HepG2 (cell line): ENCODE measurements at regions not wholly inside any gene's neighbourhood (a gene's known extent, or its start where the extent isn't known, plus 50 kb on each side); places are given as distances from the start of the nearest gene placed in this dataset.

ENCODE experiments used
- ATAC-seq: fragments of 200-7000 bp; cut with Tn5 transposase; 3 replicates; pipeline ENCODE4 v1.9.1; 2020; ENCODE audit warnings: mild to moderate bottlenecking, moderate library complexity
- BruUV-seq: library from RNA; stranded (reverse); fragments of 400-500 nt; replicated peaks from 2 replicates; lab custom pipeline; 2021; lab: Mats Ljungman, UMichigan
- CTCF ChIA-PET: fragments of 300-600 bp; formaldehyde crosslinking; extraction: SDS; loops from one replicate; lab custom pipeline; 2021; ENCODE audit warnings: low total read pairs, inconsistent platforms, low intra/inter-chr PET ratio; lab: Yijun Ruan, JAX
- POLR2A ChIA-PET: fragments of 350-600 bp; sonication (Branson Sonifier 250); formaldehyde crosslinking; loops from one replicate; lab custom pipeline; 2020; ENCODE audit warnings: antibody characterized with exemption, inconsistent platforms; lab: Yijun Ruan, JAX
- DNase-seq: peaks from one replicate; pipeline ENCODE4 v3.0.0-alpha.2; 2015; ENCODE audit warnings: low spot score
- FAIRE-seq: peaks from 3 replicates; lab custom pipeline; 2011; peaks lifted over from hg19 to GRCh38; lab: Jason Lieb, UNC
- H2AFZ ChIP-seq: one replicate; pipeline ENCODE4 v1.6.1; 2011; ENCODE audit warnings: low read length, inconsistent platforms
- H3K27ac ChIP-seq: fragments of 300-600 bp; 3 replicates; pipeline ENCODE4 v1.8.0; 2011; ENCODE audit warnings: mixed run types, mild to moderate bottlenecking, mixed read lengths, low read length, inconsistent platforms; ENCODE audit not compliant: insufficient read depth; ENCODE audit errors: extremely low read length
- H3K27me3 ChIP-seq, 2 experiments: fragments of 200-600 bp in 1 of 2; 2 replicates in 1 of 2; 3 replicates in 1 of 2; pipeline versions ENCODE4 v1.6.0 to v1.8.0; 2011; ENCODE audit warnings: low read length in 2 of 2, mild to moderate bottlenecking in 2 of 2, moderate library complexity in 2 of 2, inconsistent platforms in 1 of 2; ENCODE audit not compliant: insufficient read depth in 2 of 2, control insufficient read depth in 1 of 2
- H3K36me3 ChIP-seq, 2 experiments: fragments of 200-600 bp in 1 of 2; replicated peaks in 1 of 2; 2 replicates in 1 of 2; 3 replicates in 1 of 2; pipeline versions ENCODE4 v1.5.1 to v1.8.0; 2011; ENCODE audit warnings: low read length in 2 of 2, inconsistent platforms in 1 of 2; ENCODE audit not compliant: insufficient read depth in 2 of 2, control insufficient read depth in 1 of 2
- H3K4me1 ChIP-seq: 2 replicates; pipeline ENCODE4 v1.5.1; 2012; ENCODE audit warnings: low read length, inconsistent platforms; ENCODE audit not compliant: insufficient read depth
- H3K4me2 ChIP-seq: 2 replicates; pipeline ENCODE4 v1.6.0; 2011; ENCODE audit warnings: low read depth, low read length, inconsistent platforms
- H3K4me3 ChIP-seq, 3 experiments: fragments of 200-600 bp in 1 of 3; sonication (generic), shearing (Covaris generic) in 1 of 3; replicated peaks in 1 of 3; 2 replicates each; pipeline ENCODE4 v1.5.1; 2011 to 2016; ENCODE audit warnings: low read length in 3 of 3, inconsistent platforms in 2 of 3, low read depth in 2 of 3, mild to moderate bottlenecking in 2 of 3, control low read depth in 1 of 3, mixed read lengths in 1 of 3; ENCODE audit not compliant: insufficient read depth in 1 of 3
- H3K79me2 ChIP-seq: one replicate; pipeline ENCODE4 v1.6.1; 2011; ENCODE audit warnings: low read length, inconsistent platforms; ENCODE audit not compliant: insufficient read depth
- H3K9ac ChIP-seq: 2 replicates; pipeline ENCODE4 v1.6.0; 2011; ENCODE audit warnings: mild to moderate bottlenecking, low read depth, low read length, inconsistent platforms; ENCODE audit not compliant: insufficient read depth
- H3K9me3 ChIP-seq: 2 replicates; pipeline ENCODE4 v1.5.1; 2012; ENCODE audit warnings: mild to moderate bottlenecking, low read length
- H4K20me1 ChIP-seq: 2 replicates; pipeline ENCODE4 v1.6.0; 2011; ENCODE audit warnings: inconsistent platforms, mild to moderate bottlenecking, low read length, moderate library complexity; ENCODE audit not compliant: insufficient read depth
- ATF7-NPFF ChIP-seq: sonication (generic); formaldehyde crosslinking; IDR thresholded peaks from 2 replicates; pipeline ENCODE4 v1.8.1; 2023; ENCODE audit warnings: mild to moderate bottlenecking, low read depth, missing genetic modification reagents, moderate library complexity
- CCDC6 ChIP-seq: sonication (generic); formaldehyde crosslinking; IDR thresholded peaks from 2 replicates; pipeline ENCODE4 v1.8.1; 2022; ENCODE audit warnings: mild to moderate bottlenecking, missing genetic modification reagents, moderate library complexity
- FOXC1 ChIP-seq: sonication (generic); formaldehyde crosslinking; IDR thresholded peaks from 2 replicates; pipeline ENCODE4 v1.8.0; 2022; ENCODE audit warnings: mild to moderate bottlenecking, missing genetic modification reagents, borderline replicate concordance
- NCOA2 ChIP-seq: sonication (generic); formaldehyde crosslinking; IDR thresholded peaks from 2 replicates; pipeline ENCODE4 v1.8.0; 2022; ENCODE audit warnings: inconsistent platforms
- SATB2 ChIP-seq: sonication (generic); formaldehyde crosslinking; IDR thresholded peaks from 2 replicates; pipeline ENCODE4 v1.5.0; 2020; ENCODE audit warnings: missing genetic modification reagents
- ZFP41 ChIP-seq: sonication (generic); formaldehyde crosslinking; IDR thresholded peaks from 2 replicates; pipeline ENCODE4 v1.4.0; 2020; ENCODE audit warnings: mild to moderate bottlenecking, missing genetic modification reagents, borderline replicate concordance
- ZNF10 ChIP-seq: sonication (generic); formaldehyde crosslinking; IDR thresholded peaks from 2 replicates; pipeline ENCODE4 v1.4.0; 2020; ENCODE audit warnings: mild to moderate bottlenecking, low read depth, missing genetic modification reagents, borderline replicate concordance
- ZNF274 ChIP-seq: sonication (generic); formaldehyde crosslinking; IDR thresholded peaks from 2 replicates; pipeline ENCODE4 v1.5.1; 2020; ENCODE audit warnings: mild to moderate bottlenecking, missing genetic modification reagents
- ZNF331 ChIP-seq: sonication (generic); formaldehyde crosslinking; IDR thresholded peaks from 2 replicates; pipeline ENCODE4 v1.4.0; 2020; ENCODE audit warnings: missing genetic modification reagents
- WGBS: methylation state at CpG from one replicate; pipeline ENCODE4 v1.1.6; 2017; ENCODE audit warnings: low lambda C conversion rate; 5-methylcytosine and 5-hydroxymethylcytosine counted together
- in situ Hi-C: cut with HindIII; loops from 2 replicates; pipeline ENCODE4 v1.10.0; 2017; ENCODE audit warnings: low pct_unique_long_range_greater_than_20kb; ENCODE audit not compliant: extremely low pct_ligation_motif_present
- intact Hi-C: fragments of 100-400 bp; cut with micrococcal nuclease; formaldehyde crosslinking; loops from one replicate; pipeline ENCODE4 v1.10.0; 2022; ENCODE audit not compliant: unreplicated experiment
- TF ChIP-seq, protein P1 (sequence below): sonication (generic); formaldehyde crosslinking; IDR thresholded peaks from 2 replicates; pipeline ENCODE4 v1.5.0; 2020; ENCODE audit warnings: mild to moderate bottlenecking, missing genetic modification reagents, borderline replicate concordance
- TF ChIP-seq, protein P2 (sequence below): sonication (generic); formaldehyde crosslinking; IDR thresholded peaks from 2 replicates; pipeline ENCODE4 v1.4.0; 2020; ENCODE audit warnings: missing genetic modification reagents
- TF ChIP-seq, protein P3 (sequence below): sonication (generic); formaldehyde crosslinking; IDR thresholded peaks from 2 replicates; pipeline ENCODE4 v1.9.0; 2021; ENCODE audit warnings: missing genetic modification reagents, mild to moderate bottlenecking, borderline replicate concordance
- TF ChIP-seq, protein P4 (sequence below): sonication (generic); formaldehyde crosslinking; conservative IDR thresholded peaks from 2 replicates; pipeline ENCODE4 v1.5.0; 2020; ENCODE audit warnings: missing genetic modification reagents

DNA sequence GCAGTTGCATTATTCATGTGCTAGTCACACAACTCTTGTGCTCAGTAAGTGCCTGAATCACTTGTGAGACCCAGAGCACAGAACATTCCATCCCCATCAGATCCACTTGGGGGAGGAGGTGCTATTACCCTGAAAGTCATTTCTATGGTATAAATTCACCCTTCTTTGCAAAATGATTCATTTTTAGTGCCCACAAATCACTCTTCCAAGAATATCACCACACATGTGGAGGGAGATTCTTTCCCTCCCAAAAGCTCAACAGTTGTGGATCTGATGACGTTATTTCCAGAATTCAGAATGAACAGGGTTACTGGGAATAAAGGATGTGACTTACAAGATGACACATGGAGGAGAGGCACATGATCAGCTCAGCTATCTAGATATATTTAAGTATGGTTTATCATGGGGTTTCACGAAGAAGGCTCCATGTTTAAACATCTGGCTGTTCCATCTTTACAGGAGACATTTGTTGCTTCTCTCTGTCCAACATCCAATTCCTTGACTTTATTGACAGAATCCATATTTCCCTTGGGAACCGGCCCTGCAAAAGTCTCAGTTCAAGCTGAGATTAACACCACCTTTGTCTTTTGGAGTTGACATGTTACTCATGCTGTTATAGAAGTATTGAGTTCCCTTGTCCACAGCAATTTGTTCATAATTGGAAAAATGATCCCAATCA, 214.2 kb upstream of the PROK2 start:
- peaks cover 0 to 8% of the 10 kb centered on the region in 2 experiments; a peak in 1 of 5 replicates for H3K27me3 ChIP-seq
- no peak overlapping the region for H3K4me3 ChIP-seq
- 0% methylated on average over 3 of the region's 3 CpGs for WGBS
- ATAC-seq, result no peak
- in situ Hi-C loops (no loop called here), intact Hi-C loops (no loop called here)
- H3K4me1 ChIP-seq, result no peaks in the 10 kb centered on the region
- no TSS peak for BruUV-seq
- H3K79me2 ChIP-seq, result no peaks in the 10 kb centered on the region
- ChIA-PET POLR2A (no interaction called here), CTCF (no interaction called here)
- DNase-seq, result no peak
- no peak overlapping the region for H3K9ac ChIP-seq
- FAIRE-seq, result no peak
- no peak overlapping the region for H2AFZ ChIP-seq
- H3K9me3 ChIP-seq, result no peaks in the 10 kb centered on the region
- no peak overlapping the region for H3K27ac ChIP-seq
- H3K36me3 ChIP-seq, result no peaks in the 10 kb centered on the region
- H3K4me2 ChIP-seq, result no peak overlapping the region
- H4K20me1 ChIP-seq, result no peaks in the 10 kb centered on the region
- TF ChIP-seq ATF7-NPFF (no peak), SATB2 (CRISPR knock-in tag) (no peak), CCDC6 (CRISPR knock-in tag) (no peak), FOXC1 (CRISPR knock-in tag) (no peak), ZNF10 (CRISPR knock-in tag) (no peak), NCOA2 (CRISPR knock-in tag) (no peak), ZNF331 (CRISPR knock-in tag) (no peak), ZNF274 (CRISPR knock-in tag) (no peak), ZFP41 (CRISPR knock-in tag) (no peak)
- TF ChIP-seq, protein P1, sequence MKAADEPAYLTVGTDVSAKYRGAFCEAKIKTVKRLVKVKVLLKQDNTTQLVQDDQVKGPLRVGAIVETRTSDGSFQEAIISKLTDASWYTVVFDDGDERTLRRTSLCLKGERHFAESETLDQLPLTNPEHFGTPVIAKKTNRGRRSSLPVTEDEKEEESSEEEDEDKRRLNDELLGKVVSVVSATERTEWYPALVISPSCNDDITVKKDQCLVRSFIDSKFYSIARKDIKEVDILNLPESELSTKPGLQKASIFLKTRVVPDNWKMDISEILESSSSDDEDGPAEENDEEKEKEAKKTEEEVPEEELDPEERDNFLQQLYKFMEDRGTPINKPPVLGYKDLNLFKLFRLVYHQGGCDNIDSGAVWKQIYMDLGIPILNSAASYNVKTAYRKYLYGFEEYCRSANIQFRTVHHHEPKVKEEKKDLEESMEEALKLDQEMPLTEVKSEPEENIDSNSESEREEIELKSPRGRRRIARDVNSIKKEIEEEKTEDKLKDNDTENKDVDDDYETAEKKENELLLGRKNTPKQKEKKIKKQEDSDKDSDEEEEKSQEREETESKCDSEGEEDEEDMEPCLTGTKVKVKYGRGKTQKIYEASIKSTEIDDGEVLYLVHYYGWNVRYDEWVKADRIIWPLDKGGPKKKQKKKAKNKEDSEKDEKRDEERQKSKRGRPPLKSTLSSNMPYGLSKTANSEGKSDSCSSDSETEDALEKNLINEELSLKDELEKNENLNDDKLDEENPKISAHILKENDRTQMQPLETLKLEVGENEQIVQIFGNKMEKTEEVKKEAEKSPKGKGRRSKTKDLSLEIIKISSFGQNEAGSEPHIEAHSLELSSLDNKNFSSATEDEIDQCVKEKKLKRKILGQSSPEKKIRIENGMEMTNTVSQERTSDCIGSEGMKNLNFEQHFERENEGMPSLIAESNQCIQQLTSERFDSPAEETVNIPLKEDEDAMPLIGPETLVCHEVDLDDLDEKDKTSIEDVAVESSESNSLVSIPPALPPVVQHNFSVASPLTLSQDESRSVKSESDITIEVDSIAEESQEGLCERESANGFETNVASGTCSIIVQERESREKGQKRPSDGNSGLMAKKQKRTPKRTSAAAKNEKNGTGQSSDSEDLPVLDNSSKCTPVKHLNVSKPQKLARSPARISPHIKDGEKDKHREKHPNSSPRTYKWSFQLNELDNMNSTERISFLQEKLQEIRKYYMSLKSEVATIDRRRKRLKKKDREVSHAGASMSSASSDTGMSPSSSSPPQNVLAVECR, result no peak
- TF ChIP-seq, protein P2, sequence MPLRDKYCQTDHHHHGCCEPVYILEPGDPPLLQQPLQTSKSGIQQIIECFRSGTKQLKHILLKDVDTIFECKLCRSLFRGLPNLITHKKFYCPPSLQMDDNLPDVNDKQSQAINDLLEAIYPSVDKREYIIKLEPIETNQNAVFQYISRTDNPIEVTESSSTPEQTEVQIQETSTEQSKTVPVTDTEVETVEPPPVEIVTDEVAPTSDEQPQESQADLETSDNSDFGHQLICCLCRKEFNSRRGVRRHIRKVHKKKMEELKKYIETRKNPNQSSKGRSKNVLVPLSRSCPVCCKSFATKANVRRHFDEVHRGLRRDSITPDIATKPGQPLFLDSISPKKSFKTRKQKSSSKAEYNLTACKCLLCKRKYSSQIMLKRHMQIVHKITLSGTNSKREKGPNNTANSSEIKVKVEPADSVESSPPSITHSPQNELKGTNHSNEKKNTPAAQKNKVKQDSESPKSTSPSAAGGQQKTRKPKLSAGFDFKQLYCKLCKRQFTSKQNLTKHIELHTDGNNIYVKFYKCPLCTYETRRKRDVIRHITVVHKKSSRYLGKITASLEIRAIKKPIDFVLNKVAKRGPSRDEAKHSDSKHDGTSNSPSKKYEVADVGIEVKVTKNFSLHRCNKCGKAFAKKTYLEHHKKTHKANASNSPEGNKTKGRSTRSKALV (CRISPR knock-in tag), result no peak
- TF ChIP-seq, protein P3, sequence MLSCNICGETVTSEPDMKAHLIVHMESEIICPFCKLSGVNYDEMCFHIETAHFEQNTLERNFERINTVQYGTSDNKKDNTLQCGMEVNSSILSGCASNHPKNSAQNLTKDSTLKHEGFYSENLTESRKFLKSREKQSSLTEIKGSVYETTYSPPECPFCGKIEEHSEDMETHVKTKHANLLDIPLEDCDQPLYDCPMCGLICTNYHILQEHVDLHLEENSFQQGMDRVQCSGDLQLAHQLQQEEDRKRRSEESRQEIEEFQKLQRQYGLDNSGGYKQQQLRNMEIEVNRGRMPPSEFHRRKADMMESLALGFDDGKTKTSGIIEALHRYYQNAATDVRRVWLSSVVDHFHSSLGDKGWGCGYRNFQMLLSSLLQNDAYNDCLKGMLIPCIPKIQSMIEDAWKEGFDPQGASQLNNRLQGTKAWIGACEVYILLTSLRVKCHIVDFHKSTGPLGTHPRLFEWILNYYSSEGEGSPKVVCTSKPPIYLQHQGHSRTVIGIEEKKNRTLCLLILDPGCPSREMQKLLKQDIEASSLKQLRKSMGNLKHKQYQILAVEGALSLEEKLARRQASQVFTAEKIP (CRISPR knock-in tag), result no peak
- TF ChIP-seq, protein P4, sequence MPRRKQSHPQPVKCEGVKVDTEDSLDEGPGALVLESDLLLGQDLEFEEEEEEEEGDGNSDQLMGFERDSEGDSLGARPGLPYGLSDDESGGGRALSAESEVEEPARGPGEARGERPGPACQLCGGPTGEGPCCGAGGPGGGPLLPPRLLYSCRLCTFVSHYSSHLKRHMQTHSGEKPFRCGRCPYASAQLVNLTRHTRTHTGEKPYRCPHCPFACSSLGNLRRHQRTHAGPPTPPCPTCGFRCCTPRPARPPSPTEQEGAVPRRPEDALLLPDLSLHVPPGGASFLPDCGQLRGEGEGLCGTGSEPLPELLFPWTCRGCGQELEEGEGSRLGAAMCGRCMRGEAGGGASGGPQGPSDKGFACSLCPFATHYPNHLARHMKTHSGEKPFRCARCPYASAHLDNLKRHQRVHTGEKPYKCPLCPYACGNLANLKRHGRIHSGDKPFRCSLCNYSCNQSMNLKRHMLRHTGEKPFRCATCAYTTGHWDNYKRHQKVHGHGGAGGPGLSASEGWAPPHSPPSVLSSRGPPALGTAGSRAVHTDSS (CRISPR knock-in tag), result no peak
